ENCODE measurements at regions not wholly inside any gene's neighbourhood (a gene's known extent, or its start where the extent isn't known, plus 50 kb on each side); places are given as distances from the start of the nearest gene placed in this dataset.
A peak's percentile ranks its signal among the peaks of the same experiment; 100 is the strongest.

GRCh38 chr20:50321797-50322480 is 131.3 kb downstream of the CEBPB start:
- TF ChIP-seq, protein P1, sequence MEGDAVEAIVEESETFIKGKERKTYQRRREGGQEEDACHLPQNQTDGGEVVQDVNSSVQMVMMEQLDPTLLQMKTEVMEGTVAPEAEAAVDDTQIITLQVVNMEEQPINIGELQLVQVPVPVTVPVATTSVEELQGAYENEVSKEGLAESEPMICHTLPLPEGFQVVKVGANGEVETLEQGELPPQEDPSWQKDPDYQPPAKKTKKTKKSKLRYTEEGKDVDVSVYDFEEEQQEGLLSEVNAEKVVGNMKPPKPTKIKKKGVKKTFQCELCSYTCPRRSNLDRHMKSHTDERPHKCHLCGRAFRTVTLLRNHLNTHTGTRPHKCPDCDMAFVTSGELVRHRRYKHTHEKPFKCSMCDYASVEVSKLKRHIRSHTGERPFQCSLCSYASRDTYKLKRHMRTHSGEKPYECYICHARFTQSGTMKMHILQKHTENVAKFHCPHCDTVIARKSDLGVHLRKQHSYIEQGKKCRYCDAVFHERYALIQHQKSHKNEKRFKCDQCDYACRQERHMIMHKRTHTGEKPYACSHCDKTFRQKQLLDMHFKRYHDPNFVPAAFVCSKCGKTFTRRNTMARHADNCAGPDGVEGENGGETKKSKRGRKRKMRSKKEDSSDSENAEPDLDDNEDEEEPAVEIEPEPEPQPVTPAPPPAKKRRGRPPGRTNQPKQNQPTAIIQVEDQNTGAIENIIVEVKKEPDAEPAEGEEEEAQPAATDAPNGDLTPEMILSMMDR (IDR thresholded peaks at IDR 0.05; ENCODE audit: insufficient read depth, low read depth, low read length) = no peak
- H3K4me3 ChIP-seq (ENCODE audit: low read depth, low read length) = no peak overlapping the region
- DNase-seq (ENCODE audit: low read depth) = peak; percentile 77

DNA sequence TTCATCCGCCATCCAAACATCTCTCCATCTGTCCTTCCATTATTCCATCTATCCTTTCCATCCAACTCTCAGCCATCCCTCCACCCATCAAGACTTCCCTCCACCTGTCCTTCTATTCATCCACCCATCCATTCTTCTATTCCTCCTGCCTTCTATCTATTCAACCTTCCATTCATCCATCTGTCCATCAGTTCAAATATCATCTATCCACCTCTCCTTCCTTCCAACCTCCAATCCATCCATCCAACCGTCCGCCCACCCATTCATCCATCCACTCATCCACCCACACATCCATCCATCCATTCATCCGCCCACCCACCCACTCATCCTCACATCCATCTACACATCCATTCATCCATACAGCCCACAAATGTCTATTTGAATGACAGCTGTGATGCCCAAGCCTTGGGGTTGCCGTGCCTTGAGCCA is 132.1 kb downstream of the CEBPB start:
- no peak for DNase-seq (ENCODE audit: low read depth)
- H3K4me3 ChIP-seq (ENCODE audit: low read depth, low read length) = no peak overlapping the region
- TF ChIP-seq, protein P1 (IDR thresholded peaks at IDR 0.05; ENCODE audit: insufficient read depth, low read depth, low read length) = no peak

- TF ChIP-seq, protein P1 (IDR thresholded peaks at IDR 0.05; ENCODE audit: insufficient read depth, low read depth, low read length) = no peak
- no peak for DNase-seq (ENCODE audit: low read depth)
- no peak overlapping the region for H3K4me3 ChIP-seq (ENCODE audit: low read depth, low read length)
Observed at GRCh38 chr20:50323209-50323608, 132.6 kb downstream of the CEBPB start.

DNA sequence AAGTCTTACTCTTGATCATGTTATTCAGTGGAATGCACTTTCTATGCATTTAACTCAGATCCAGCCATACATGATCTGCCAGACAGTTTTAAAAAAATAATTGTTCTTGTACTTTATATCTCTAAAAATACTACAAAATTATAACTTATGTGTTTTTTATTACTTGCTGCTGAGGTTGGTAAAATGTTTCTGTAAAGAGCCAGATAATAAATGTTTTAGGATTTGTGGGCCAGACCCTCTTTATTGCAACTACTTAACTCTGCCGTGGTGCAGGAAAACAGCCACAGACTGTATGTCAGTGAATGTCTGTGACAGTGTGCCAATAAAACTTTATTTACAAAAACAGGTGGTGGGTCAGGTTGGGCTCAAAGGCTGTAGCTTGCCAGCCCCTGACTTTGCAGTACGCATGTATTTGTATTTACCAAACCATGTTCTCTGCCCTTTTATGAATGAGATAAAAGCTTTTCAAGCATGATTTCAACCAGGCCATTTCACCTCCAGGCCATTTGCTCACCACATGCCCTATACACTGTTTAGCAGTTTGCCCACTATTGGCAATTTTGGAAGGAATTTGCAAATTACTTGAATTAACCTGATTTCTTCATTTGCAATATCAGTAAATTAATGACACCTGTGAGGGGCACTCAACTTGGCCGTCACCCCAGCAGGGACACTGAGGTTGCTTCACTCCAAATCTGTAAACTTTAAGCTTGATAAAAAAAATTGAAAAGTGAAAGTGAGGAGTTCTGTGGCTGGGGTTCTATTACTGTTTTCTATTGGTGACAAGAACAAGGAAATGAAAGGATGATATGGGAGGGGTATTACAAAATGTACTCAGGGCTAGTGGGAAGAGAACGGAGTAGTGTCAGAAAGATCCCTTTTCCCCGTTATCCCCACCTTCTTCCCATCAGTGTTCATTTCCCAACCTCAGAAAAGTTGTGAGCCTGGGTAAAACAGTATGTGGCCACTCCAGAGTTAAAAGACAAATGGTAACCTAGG is 133.4 kb downstream of the CEBPB start:
- H3K4me3 ChIP-seq (ENCODE audit: low read depth, low read length) = no peak overlapping the region
- TF ChIP-seq, protein P1 (IDR thresholded peaks at IDR 0.05; ENCODE audit: insufficient read depth, low read depth, low read length) = no peak
- no peak for DNase-seq (ENCODE audit: low read depth)

DNA sequence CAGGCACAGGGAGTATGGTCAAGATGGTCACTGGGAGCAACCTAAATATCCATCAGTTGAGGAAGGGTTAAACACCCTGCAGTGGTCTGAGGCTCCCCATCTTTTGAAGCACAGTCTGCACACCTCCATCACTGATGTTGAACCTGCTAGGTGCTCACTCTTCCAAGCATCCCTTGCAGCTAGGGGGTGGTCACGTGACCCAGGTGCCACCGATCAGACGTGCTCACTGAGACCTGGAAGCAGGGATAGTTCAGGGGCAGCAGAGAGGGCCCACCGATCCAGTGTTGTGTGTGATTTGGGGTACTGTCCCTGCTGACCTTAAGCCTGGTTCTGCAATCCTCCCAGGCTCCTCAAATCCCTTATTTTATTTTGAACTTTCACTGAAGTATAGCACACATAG is 134.6 kb downstream of the CEBPB start:
- no peak for DNase-seq (ENCODE audit: low read depth)

GRCh38 chr20:50325651-50326050 is 135.0 kb downstream of the CEBPB start:
- TF ChIP-seq, protein P1 (IDR thresholded peaks at IDR 0.05; ENCODE audit: insufficient read depth, low read depth, low read length) = no peak
- DNase-seq (ENCODE audit: low read depth) = no peak

More for the DNA sequence above, 134.6 kb downstream of the CEBPB start:
- TF ChIP-seq, protein P1 (IDR thresholded peaks at IDR 0.05; ENCODE audit: insufficient read depth, low read depth, low read length) = no peak
- no peak overlapping the region for H3K4me3 ChIP-seq (ENCODE audit: low read depth, low read length)

More at GRCh38 chr20:50325651-50326050, 135.0 kb downstream of the CEBPB start:
- H3K4me3 ChIP-seq (ENCODE audit: low read depth, low read length) = no peak overlapping the region

Measured in fibroblast of villous mesenchyme (primary cell).